ENCODE measurements at regions not wholly inside any gene's neighbourhood (a gene's known extent, or its start where the extent isn't known, plus 50 kb on each side); places are given as distances from the start of the nearest gene placed in this dataset.

- no peak for DNase-seq
- H3K4me3 Mint-ChIP-seq (ENCODE audit: low read depth, unreplicated experiment): no peak overlapping the region
- CTCF ChIA-PET: no interaction called here
- H3K27ac Mint-ChIP-seq (ENCODE audit: unreplicated experiment): no peak overlapping the region
- H3K36me3 Mint-ChIP-seq (ENCODE audit: insufficient read depth, unreplicated experiment): no peaks in the 10 kb centered on the region
- intact Hi-C loops (cut with micrococcal nuclease; ENCODE audit: unreplicated experiment): loop anchor here (10.0 kb wide), 1 partner anchor 298 kb away; no protein-coding TSS in a partner anchor
- H3K4me1 Mint-ChIP-seq (ENCODE audit: low read depth, unreplicated experiment): no peaks in the 10 kb centered on the region
- TF ChIP-seq, protein P1, sequence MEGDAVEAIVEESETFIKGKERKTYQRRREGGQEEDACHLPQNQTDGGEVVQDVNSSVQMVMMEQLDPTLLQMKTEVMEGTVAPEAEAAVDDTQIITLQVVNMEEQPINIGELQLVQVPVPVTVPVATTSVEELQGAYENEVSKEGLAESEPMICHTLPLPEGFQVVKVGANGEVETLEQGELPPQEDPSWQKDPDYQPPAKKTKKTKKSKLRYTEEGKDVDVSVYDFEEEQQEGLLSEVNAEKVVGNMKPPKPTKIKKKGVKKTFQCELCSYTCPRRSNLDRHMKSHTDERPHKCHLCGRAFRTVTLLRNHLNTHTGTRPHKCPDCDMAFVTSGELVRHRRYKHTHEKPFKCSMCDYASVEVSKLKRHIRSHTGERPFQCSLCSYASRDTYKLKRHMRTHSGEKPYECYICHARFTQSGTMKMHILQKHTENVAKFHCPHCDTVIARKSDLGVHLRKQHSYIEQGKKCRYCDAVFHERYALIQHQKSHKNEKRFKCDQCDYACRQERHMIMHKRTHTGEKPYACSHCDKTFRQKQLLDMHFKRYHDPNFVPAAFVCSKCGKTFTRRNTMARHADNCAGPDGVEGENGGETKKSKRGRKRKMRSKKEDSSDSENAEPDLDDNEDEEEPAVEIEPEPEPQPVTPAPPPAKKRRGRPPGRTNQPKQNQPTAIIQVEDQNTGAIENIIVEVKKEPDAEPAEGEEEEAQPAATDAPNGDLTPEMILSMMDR (IDR thresholded peaks at IDR 0.05; ENCODE audit: unreplicated experiment): no peak
- H3K9me3 Mint-ChIP-seq (ENCODE audit: low read depth, unreplicated experiment): no peaks in the 10 kb centered on the region
- H3K27me3 Mint-ChIP-seq (ENCODE audit: unreplicated experiment): peaks cover 67% of the 10 kb centered on the region
- no TSS peak for BruUV-seq (replicated peaks)
These were observed 66.0 kb upstream of the PAX6 start for GRCh38 chr11:31877083-31877482.

- no peaks in the 10 kb centered on the region for H3K9me3 Mint-ChIP-seq (ENCODE audit: low read depth, unreplicated experiment)
- H3K27ac Mint-ChIP-seq (ENCODE audit: unreplicated experiment): no peak overlapping the region
- no peaks in the 10 kb centered on the region for H3K4me1 Mint-ChIP-seq (ENCODE audit: low read depth, unreplicated experiment)
- no peaks in the 10 kb centered on the region for H3K36me3 Mint-ChIP-seq (ENCODE audit: insufficient read depth, unreplicated experiment)
- CTCF ChIA-PET: no interaction called here
- intact Hi-C loops (cut with micrococcal nuclease; ENCODE audit: unreplicated experiment): loop anchor here (10.0 kb wide), 1 partner anchor 299 kb away; no protein-coding TSS in a partner anchor
- DNase-seq: no peak
- no TSS peak for BruUV-seq (replicated peaks)
- H3K27me3 Mint-ChIP-seq (ENCODE audit: unreplicated experiment): peaks cover 56% of the 10 kb centered on the region
- TF ChIP-seq, protein P1 (IDR thresholded peaks at IDR 0.05; ENCODE audit: unreplicated experiment): no peak
- H3K4me3 Mint-ChIP-seq (ENCODE audit: low read depth, unreplicated experiment): no peak overlapping the region
These were observed 64.9 kb upstream of the PAX6 start for GRCh38 chr11:31875866-31876560.

DNA sequence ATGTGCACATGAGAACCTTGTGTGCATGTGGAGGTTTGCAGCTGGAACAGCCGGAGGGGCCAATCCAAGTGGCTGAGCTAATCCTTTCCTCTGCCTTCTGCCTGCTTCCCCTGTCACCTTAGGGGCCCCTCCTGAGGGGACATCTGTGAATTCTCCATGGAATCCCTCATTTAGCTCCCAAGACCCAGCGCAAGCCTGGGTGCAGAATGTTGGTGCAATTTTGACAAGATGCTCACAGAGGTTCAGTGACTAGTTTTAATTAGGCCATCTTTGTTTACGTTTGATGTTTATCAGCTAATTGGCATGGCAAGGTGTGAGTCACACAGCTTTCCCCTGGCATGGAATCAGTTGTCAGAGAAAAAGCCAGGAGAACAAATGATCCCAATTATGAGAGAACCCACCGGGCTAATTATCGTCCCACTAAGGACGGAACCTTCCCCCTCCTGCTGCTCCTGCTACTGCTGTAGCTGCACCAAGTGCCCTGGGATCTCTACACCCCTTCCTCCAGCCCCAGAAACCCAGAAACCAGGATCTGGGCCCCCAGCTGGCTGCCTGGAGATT is 63.6 kb upstream of the PAX6 start:
- H3K9me3 Mint-ChIP-seq (ENCODE audit: low read depth, unreplicated experiment): no peaks in the 10 kb centered on the region
- TF ChIP-seq, protein P1 (IDR thresholded peaks at IDR 0.05; ENCODE audit: unreplicated experiment): no peak
- DNase-seq: no peak
- BruUV-seq (replicated peaks): no TSS peak
- H3K36me3 Mint-ChIP-seq (ENCODE audit: insufficient read depth, unreplicated experiment): no peaks in the 10 kb centered on the region
- CTCF ChIA-PET: no interaction called here
- no peak overlapping the region for H3K27ac Mint-ChIP-seq (ENCODE audit: unreplicated experiment)
- no peak overlapping the region for H3K4me3 Mint-ChIP-seq (ENCODE audit: low read depth, unreplicated experiment)
- peaks cover 53% of the 10 kb centered on the region for H3K27me3 Mint-ChIP-seq (ENCODE audit: unreplicated experiment)
- H3K4me1 Mint-ChIP-seq (ENCODE audit: low read depth, unreplicated experiment): no peaks in the 10 kb centered on the region
- intact Hi-C loops (cut with micrococcal nuclease; ENCODE audit: unreplicated experiment): loop anchor here (10.0 kb wide), 1 partner anchor 300 kb away; no protein-coding TSS in a partner anchor

- no TSS peak for BruUV-seq (replicated peaks)
- Mint-ChIP-seq H3K36me3 (ENCODE audit: insufficient read depth, unreplicated experiment) (no peaks in the 10 kb centered on the region), H3K9me3 (ENCODE audit: low read depth, unreplicated experiment) (no peaks in the 10 kb centered on the region), H3K4me3 (ENCODE audit: low read depth, unreplicated experiment) (no peak overlapping the region), H3K4me1 (ENCODE audit: low read depth, unreplicated experiment) (no peaks in the 10 kb centered on the region), H3K27ac (ENCODE audit: unreplicated experiment) (no peak overlapping the region), H3K27me3 (ENCODE audit: unreplicated experiment) (peaks cover 53% of the 10 kb centered on the region)
- TF ChIP-seq, protein P1 (IDR thresholded peaks at IDR 0.05; ENCODE audit: unreplicated experiment): no peak
- CTCF ChIA-PET: no interaction called here
- intact Hi-C loops (cut with micrococcal nuclease; ENCODE audit: unreplicated experiment): loop anchor here (10.0 kb wide), 1 partner anchor 302 kb away; no protein-coding TSS in a partner anchor
- no peak for DNase-seq
These were observed 62.0 kb upstream of the PAX6 start for GRCh38 chr11:31873124-31873523.
